GM12874 (cell line): ENCODE measurements at regions not wholly inside any gene's neighbourhood (a gene's known extent, or its start where the extent isn't known, plus 50 kb on each side); places are given as distances from the start of the nearest gene placed in this dataset.

Experiments
- TF ChIP-seq, protein P1 (sequence below): IDR thresholded peaks from 2 replicates; pipeline ENCODE4 v1.5.1; 2011; ENCODE audit warnings: low read depth, mild to moderate bottlenecking, control low read depth, low read length, moderate library complexity; ENCODE audit not compliant: insufficient read depth

DNA sequence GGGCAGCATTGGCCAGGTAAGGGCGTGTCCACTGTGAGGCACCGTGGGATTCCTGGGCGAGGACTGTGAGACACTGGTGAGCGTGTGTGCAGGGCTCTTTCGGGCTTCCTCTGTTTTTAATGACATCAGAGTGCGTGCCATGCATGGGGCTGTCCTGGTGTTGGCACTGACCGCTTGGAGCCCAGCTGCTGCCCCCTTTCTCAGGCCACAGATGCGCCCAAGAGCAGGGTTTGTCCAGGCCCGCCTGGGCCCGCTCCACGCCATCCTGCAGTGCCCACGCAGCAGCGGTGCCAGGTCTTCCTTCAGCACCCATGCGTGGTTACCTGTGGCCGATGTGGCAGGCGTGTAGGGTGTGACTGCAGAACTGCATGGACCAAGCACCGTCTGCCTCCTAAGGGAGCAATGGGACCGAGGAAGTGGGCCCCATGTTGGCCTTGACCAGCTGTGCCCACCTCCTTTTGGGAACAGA lies 72.3 kb upstream of the SEPTIN5 start:
- TF ChIP-seq, protein P1, sequence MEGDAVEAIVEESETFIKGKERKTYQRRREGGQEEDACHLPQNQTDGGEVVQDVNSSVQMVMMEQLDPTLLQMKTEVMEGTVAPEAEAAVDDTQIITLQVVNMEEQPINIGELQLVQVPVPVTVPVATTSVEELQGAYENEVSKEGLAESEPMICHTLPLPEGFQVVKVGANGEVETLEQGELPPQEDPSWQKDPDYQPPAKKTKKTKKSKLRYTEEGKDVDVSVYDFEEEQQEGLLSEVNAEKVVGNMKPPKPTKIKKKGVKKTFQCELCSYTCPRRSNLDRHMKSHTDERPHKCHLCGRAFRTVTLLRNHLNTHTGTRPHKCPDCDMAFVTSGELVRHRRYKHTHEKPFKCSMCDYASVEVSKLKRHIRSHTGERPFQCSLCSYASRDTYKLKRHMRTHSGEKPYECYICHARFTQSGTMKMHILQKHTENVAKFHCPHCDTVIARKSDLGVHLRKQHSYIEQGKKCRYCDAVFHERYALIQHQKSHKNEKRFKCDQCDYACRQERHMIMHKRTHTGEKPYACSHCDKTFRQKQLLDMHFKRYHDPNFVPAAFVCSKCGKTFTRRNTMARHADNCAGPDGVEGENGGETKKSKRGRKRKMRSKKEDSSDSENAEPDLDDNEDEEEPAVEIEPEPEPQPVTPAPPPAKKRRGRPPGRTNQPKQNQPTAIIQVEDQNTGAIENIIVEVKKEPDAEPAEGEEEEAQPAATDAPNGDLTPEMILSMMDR, result no peak

DNA sequence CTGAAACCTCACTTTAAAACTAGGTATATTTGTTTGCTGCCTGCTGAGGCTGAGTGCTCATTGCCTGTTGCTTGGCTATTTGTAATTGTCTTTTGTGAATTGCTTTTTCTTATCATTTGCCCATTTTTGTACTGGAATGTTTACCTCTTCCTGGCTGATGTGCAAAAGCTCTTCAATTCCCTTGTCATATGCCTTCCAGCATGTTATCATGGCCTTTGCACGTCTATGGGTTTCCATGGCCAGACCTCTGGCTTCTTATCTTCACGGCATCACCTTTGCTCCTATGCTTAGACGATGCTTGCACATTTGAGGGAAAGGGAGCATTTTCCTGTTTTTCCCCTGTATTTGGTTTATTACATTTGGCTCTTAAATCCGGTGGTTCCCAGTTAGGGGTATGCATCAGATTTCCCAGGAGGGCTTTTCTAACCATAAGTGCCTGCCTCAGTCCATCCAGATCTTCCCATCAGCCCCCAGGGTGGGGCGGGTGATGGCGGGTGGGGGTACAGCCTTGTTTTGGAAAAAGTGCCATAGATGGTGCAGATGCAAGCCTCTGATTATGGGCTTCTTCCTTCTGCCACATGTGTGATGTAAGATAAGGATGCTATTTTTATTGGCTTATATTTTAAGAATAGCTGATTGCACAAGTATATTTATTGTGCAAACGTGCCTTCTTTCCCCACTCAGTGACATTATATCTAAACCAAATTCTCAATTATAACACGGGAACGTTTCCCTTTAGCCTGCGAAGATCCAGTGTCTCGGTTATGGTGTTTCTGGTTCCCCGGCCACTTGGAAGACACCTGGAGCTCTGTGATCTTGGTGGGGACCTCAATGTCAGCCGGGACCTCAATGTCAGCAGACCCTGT lies 70.6 kb upstream of the SEPTIN5 start:
- TF ChIP-seq, protein P1, result no peak

DNA sequence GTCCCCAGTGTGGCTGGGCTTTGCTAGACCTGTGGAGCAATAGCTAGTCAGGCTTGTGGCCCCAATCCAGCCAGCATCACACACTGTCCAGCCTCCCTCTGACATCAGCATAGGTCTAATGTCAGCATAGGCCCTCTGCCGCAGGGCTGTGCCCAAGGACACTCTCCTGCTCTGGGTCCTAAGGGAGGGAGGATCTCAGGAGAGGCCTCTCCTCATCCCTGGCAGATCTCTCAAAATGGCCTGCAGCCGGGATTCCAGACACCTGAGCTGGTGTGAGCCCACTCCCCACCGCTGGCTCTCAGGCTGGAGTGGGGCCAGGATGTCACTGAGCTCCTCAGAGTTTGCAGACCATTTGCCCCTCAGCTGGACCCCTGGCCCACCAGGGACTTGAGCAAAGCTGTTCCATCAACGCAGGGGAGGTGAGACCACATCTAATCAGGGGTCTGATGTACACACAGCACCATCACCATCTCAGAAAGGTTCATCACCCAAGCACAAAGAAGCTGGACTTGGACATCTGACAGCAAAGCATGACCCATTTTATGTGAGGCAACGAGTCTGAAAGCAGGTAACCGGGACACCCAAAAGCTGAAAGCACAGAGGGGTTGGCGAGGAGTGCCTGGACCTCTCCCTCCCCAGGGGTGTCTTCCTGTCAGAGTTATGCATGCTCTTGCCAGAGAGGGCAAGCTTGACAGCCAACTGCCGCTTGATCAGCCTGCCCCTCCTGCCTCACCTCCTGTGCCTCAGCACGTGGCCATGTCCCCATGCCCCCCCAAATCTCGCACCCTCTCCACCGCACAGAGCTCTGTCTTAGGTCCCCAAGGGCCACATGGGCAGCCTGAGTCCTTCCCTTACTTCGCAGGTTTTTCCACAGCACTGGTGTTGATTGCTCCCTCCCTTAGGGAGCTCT lies 69.7 kb upstream of the SEPTIN5 start:
- TF ChIP-seq, protein P1, result no peak

DNA sequence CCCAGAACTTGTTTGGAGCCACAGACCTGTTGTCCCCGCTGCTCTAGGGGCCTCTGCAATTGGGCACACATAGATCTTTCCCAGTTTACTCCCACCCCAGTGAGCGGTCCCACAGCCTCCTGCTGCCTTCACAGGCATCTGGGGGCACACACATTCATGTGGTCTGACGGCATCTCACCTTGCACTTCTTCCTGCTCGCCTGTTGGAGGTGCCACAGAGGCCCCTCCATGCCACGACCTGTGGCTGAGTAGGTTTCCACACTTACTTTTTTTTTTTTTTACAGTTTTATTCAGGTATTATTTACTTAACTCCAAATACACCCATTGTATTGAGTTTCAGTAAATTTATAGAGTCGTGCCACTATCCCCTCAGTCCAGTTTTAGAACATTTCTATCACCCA lies 68.9 kb upstream of the SEPTIN5 start:
- TF ChIP-seq, protein P1, result no peak

GRCh38 chr22:19645905-19646304 lies 68.4 kb upstream of the SEPTIN5 start:
- TF ChIP-seq, protein P1, result no peak

DNA sequence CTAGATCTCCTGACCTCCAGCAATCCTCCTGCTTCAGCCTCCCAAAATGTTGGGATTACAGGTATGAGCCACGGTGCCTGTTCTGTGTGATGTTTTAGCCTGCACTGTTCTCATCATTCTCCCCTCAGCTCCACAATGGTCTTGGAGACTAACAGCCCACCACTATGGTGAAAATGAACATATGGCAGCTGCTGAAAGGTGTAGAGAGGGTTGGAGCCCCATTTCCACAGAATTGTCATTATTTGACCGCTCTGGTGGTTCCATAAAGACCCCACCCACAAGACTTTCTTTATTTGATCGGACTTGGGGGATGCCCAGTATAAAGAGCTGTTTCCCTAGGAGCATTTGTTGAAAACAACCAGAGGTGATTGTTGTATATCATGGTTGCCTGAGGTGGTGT lies 67.9 kb upstream of the SEPTIN5 start:
- TF ChIP-seq, protein P1, result no peak

- TF ChIP-seq, protein P1, result no peak
These were observed 65.8 kb upstream of the SEPTIN5 start for GRCh38 chr22:19648419-19648929.
